Astrocyte (in vitro differentiated cells and primary cell): ENCODE measurements at regions not wholly inside any gene's neighbourhood (a gene's known extent, or its start where the extent isn't known, plus 50 kb on each side); places are given as distances from the start of the nearest gene placed in this dataset.

Experiments
- DNase-seq: peaks from one replicate; pipeline ENCODE4 v3.0.0-alpha.2; 2010; ENCODE audit warnings: low read depth
- FAIRE-seq: peaks from 2 replicates; lab custom pipeline; 2011; peaks lifted over from hg19 to GRCh38; lab: Jason Lieb, UNC
- H2AFZ ChIP-seq: 2 replicates; pipeline ENCODE4 v1.6.0; 2012; ENCODE audit warnings: low read depth, low read length, inconsistent platforms
- H3K27ac ChIP-seq: 2 replicates; pipeline ENCODE4 v1.5.1; 2011; ENCODE audit warnings: low read depth, low read length, inconsistent platforms
- H3K27me3 ChIP-seq: 2 replicates; pipeline ENCODE4 v1.6.0; 2011; ENCODE audit warnings: low read length, inconsistent platforms; ENCODE audit not compliant: insufficient read depth
- H3K36me3 ChIP-seq: 2 replicates; pipeline ENCODE4 v1.5.1; 2011; ENCODE audit warnings: low read length, inconsistent platforms; ENCODE audit not compliant: insufficient read depth
- H3K4me1 ChIP-seq: 2 replicates; pipeline ENCODE4 v1.5.1; 2011; ENCODE audit warnings: low read length, inconsistent platforms; ENCODE audit not compliant: insufficient read depth
- H3K4me2 ChIP-seq: 2 replicates; pipeline ENCODE4 v1.6.0; 2012; ENCODE audit warnings: low read length, inconsistent platforms
- H3K4me3 ChIP-seq: 2 replicates; pipeline ENCODE4 v1.5.1; 2011; ENCODE audit warnings: low read depth, mild to moderate bottlenecking, low read length, inconsistent platforms; ENCODE audit not compliant: insufficient read depth
- H3K79me2 ChIP-seq: 2 replicates; pipeline ENCODE4 v1.6.0; 2012; ENCODE audit warnings: mild to moderate bottlenecking, low read length, inconsistent platforms; ENCODE audit not compliant: insufficient read depth
- H3K9ac ChIP-seq: 2 replicates; pipeline ENCODE4 v1.6.0; 2012; ENCODE audit warnings: mild to moderate bottlenecking, low read length, inconsistent platforms
- H3K9me3 ChIP-seq: 2 replicates; pipeline ENCODE4 v1.5.1; 2012; ENCODE audit warnings: low read depth, mild to moderate bottlenecking, low read length, inconsistent platforms; ENCODE audit not compliant: insufficient read depth
- H4K20me1 ChIP-seq: 2 replicates; pipeline ENCODE4 v1.6.0; 2012; ENCODE audit warnings: low read length, inconsistent platforms; ENCODE audit not compliant: insufficient read depth
- H3K27ac Mint-ChIP-seq: one replicate; pipeline ENCODE4 v1.8.0; 2021; ENCODE audit warnings: mild to moderate bottlenecking, mixed read lengths; ENCODE audit not compliant: unreplicated experiment
- H3K27me3 Mint-ChIP-seq: one replicate; pipeline ENCODE4 v1.8.0; 2021; ENCODE audit warnings: low read depth, mixed read lengths; ENCODE audit not compliant: unreplicated experiment
- H3K36me3 Mint-ChIP-seq: one replicate; pipeline ENCODE4 v1.8.0; 2021; ENCODE audit warnings: low read depth, mixed read lengths; ENCODE audit not compliant: unreplicated experiment
- H3K4me1 Mint-ChIP-seq: one replicate; pipeline ENCODE4 v1.8.0; 2021; ENCODE audit warnings: low read depth, mixed read lengths; ENCODE audit not compliant: unreplicated experiment
- H3K4me3 Mint-ChIP-seq: one replicate; pipeline ENCODE4 v1.8.0; 2021; ENCODE audit warnings: mild to moderate bottlenecking, moderate library complexity, mixed read lengths; ENCODE audit not compliant: unreplicated experiment
- H3K9me3 Mint-ChIP-seq: one replicate; pipeline ENCODE4 v1.8.0; 2021; ENCODE audit warnings: mild to moderate bottlenecking, mixed read lengths; ENCODE audit not compliant: unreplicated experiment
- CTCF ChIP-seq: IDR thresholded peaks from 2 replicates; pipeline ENCODE4 v1.5.1; 2011; ENCODE audit warnings: low read depth, mild to moderate bottlenecking, inconsistent platforms, low read length, moderate library complexity; ENCODE audit not compliant: insufficient read depth
- EZH2 ChIP-seq: IDR thresholded peaks from 2 replicates; pipeline ENCODE4 v1.6.1; 2012; ENCODE audit warnings: mild to moderate bottlenecking, low read length, inconsistent platforms; ENCODE audit not compliant: insufficient read depth

- Histone ChIP-seq H3K36me3 (no peaks in the 10 kb centered on the region), H3K4me3 (no peak overlapping the region), H3K79me2 (no peaks in the 10 kb centered on the region), H3K27me3 (peaks cover 3% of the 10 kb centered on the region), H3K27ac (no peak overlapping the region), H3K9me3 (peaks cover 3% of the 10 kb centered on the region), H3K4me2 (no peak overlapping the region), H2AFZ (no peak overlapping the region), H3K9ac (no peak overlapping the region), H3K4me1 (no peaks in the 10 kb centered on the region), H4K20me1 (no peaks in the 10 kb centered on the region)
- Mint-ChIP-seq H3K36me3 (peaks cover 3% of the 10 kb centered on the region), H3K9me3 (no peaks in the 10 kb centered on the region), H3K27ac (no peak overlapping the region), H3K4me3 (no peak overlapping the region), H3K4me1 (peaks cover 3% of the 10 kb centered on the region), H3K27me3 (no peaks in the 10 kb centered on the region)
- FAIRE-seq (no peak), DNase-seq (no peak)
- no peak for TF ChIP-seq EZH2
- no peak for TF ChIP-seq CTCF
Observed at GRCh38 chr9:95642189-95642588, 125.4 kb upstream of the PTCH1 start.

GRCh38 chr9:95641586-95641985 lies 124.8 kb upstream of the PTCH1 start:
- H3K9ac ChIP-seq, result no peak overlapping the region
- FAIRE-seq, result no peak
- peaks cover 9% of the 10 kb centered on the region for H3K4me1 Mint-ChIP-seq

More at GRCh38 chr9:95641586-95641985, 124.8 kb upstream of the PTCH1 start:
- H4K20me1 ChIP-seq, result no peaks in the 10 kb centered on the region
- no peak overlapping the region for H3K27ac ChIP-seq
- peaks cover 3% of the 10 kb centered on the region for H3K27me3 ChIP-seq
- no peaks in the 10 kb centered on the region for H3K4me1 ChIP-seq
- no peak overlapping the region for H2AFZ ChIP-seq
- H3K79me2 ChIP-seq, result no peaks in the 10 kb centered on the region
- no peak for TF ChIP-seq EZH2
- no peak for TF ChIP-seq CTCF
- no peaks in the 10 kb centered on the region for H3K9me3 Mint-ChIP-seq
- no peaks in the 10 kb centered on the region for H3K36me3 ChIP-seq
- H3K4me3 Mint-ChIP-seq, result no peak overlapping the region
- DNase-seq, result no peak
- H3K4me2 ChIP-seq, result no peak overlapping the region
- peaks cover 3% of the 10 kb centered on the region for H3K36me3 Mint-ChIP-seq
- no peaks in the 10 kb centered on the region for H3K27me3 Mint-ChIP-seq
- H3K9me3 ChIP-seq, result peaks cover 3% of the 10 kb centered on the region
- no peak overlapping the region for H3K4me3 ChIP-seq
- no peak overlapping the region for H3K27ac Mint-ChIP-seq
